Endometrium (tissue), 2 donors: ENCODE measurements at regions not wholly inside any gene's neighbourhood (a gene's known extent, or its start where the extent isn't known, plus 50 kb on each side); places are given as distances from the start of the nearest gene placed in this dataset.
A peak's percentile ranks its signal among the peaks of the same experiment; 100 is the strongest.

Experiments used
- FAIRE-seq: peaks from 2 replicates; lab custom pipeline; 2012; peaks lifted over from hg19 to GRCh38; lab: Jason Lieb, UNC
- donor health status: control.
- donor health status: control.

DNA sequence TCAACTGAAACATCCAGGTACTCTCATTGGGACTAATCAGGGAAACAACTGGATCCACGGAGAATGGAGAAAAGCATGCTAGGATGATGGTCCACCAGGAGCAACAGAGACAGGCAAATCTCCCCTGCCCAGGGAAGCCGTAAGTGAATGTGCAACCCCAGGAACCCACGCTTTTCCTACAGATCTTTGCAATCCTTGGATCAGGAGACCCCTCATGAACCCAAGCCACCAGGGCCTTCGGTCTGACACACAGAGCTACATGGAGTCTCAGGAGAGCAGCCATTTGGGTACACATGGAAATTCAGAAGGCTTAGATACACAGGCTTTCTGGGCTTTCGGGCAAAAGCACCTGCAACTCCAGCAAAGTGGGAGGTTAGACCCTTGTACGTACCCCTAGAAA, 122.1 kb upstream of the PTCHD4 start:
- FAIRE-seq: no peak

DNA sequence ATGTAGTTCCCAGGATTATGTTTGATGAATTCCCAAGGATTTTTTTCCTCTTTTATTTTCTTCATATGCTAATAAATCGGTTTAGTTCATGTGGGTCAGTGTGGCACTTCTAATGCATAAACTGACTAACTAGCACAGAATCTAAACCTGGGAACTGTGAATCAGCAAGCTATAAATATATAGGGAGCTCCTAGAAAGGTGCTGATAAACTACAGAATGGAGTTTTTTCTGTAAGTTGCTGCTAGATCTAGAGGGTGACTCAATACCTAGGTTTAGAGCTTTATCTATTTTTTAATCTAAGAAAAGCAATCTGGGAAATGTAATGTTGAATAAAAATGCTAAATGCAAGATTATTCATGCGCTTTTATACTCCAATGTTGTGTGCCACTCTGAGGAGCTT, 118.8 kb upstream of the PTCHD4 start:
- no peak for FAIRE-seq

DNA sequence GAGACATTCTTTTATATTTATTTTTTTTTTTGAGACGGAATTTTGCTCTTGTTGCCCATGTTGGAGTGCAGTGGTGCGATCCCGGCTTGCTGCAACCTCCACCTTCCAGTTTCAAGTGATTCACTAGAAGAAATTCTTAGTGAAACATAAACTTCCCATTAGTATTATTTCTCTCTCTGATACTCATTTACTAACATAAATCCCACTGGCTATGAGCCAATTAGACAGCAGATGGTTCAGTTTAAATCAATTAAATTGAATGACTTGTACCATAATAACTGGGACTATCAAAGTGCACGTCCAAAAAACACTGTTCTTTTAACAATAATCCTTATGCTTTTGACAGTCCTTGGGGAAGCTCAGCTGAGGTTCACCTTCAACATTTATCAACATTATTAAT, 111.2 kb upstream of the PTCHD4 start:
- peak; percentile 61 for FAIRE-seq

DNA sequence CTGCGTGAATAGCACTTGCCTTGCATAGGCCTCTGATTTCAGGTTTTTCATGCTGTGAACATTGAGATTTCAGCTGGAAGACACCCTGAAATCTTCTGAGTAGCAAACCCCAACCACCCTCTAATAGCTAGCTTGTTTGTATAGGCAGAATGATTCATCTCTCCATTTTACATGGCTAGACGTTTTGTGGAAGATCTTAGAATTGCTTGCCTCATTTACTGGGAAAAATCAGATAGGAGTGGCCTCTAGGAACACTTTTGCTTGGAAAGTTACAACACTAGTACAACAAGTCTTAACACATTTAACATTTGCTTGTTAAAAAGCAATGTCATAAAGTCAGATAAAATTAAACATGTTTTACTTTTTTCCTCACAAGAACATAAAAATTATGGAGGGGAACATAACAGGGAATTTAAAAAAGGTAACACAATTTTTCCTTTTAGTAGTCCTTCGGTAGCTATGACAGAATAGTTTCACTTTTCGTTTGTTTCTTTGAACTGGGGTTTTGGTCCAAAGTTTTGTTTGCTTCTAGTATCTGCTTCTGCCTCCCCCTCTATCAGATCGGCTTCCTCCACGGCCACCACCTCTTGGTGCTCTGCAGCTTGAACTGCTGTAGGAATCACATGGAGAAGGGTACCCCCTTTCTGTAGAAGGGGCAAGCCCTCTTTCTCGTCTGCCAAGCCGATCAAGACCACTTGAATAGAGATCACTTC, 102.2 kb upstream of the PTCHD4 start:
- FAIRE-seq: peak; percentile 80

DNA sequence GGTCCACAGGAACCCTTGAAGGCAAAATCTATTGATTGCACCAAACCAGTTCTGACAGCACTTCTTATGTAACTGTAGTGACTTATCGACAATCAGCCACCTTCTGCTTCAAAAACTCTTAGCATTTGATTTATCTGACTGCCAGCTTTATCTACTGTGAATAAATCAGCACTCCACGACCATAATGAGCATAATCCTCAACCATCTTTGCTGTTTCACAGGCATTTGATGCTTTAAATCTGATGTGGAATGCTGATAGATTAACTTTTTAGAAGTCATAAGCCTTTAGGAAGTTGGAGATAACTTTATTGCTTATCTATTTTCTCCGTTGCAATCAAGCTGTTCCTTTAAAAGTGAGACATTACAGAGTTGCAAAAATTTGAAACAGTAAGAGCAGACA, 101.5 kb upstream of the PTCHD4 start:
- FAIRE-seq: no peak

GRCh38 chr6:48206091-48206490, 95.1 kb upstream of the PTCHD4 start:
- FAIRE-seq: no peak

DNA sequence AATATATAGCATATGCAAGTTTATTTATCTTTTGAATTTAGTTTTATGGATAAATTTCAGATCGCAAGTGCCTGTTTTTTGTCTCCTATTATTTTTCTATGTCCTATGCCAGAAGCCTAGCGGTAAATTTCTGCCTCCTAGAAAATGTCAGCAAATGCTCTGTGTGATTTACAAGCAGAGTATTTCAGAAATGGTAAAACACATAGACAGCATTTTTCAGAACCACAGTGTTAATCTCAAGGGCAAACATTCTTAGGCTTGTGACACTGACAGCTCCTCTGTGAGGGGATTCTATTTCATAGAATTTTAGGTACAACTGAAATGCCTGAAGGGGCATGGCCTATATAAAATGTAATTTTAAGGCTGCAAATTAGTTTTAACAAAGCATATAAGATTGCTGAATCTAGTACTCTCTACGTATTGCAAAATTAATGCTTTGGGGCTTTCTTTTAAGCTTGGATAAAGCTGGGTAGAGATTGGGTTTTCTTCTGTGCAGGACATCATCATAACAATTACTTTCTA, 89.9 kb upstream of the PTCHD4 start:
- FAIRE-seq: no peak

DNA sequence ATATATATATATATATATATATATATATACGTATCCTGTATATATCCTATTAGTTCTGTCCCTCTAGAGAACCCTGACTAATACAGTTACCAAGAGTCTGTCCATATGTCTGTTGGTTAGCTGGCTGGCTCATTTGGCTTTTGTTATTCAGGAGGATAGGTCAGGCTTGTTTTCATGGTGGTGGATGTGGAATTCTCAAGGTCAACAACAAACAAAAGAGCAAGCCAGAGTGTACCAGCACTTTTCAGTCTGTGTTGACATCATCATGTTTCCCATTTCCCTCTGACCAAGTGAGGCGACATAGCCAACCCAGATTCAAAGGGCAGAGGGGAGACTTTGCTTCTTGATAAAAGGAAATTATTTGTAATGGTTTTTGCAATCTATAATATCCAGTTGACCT, 88.5 kb upstream of the PTCHD4 start:
- no peak for FAIRE-seq

- no peak for FAIRE-seq
Observed at GRCh38 chr6:48197941-48198340, 86.9 kb upstream of the PTCHD4 start.

- FAIRE-seq: no peak
Observed at GRCh38 chr6:48194596-48195295, 83.7 kb upstream of the PTCHD4 start.

- no peak for FAIRE-seq
Observed at GRCh38 chr6:48188158-48188557, 77.2 kb upstream of the PTCHD4 start.

DNA sequence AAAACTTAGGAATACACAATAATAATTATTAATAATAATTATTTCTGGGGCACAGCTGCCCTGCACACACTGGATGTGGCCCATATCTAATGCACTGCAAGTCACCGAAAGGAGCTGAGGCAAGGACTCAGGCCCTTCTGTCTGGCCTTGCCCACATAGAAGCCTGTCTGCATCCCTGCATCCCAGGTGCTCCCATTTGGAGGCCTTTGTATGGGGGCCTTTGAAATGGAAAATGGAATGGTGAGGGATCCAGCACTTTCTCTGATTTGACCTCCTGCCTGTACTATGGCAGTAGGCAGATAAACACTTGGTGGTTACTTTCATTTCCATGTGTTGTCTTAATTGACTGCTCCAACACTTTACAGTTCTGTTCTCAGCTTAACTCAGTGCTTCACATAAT, 75.7 kb upstream of the PTCHD4 start:
- FAIRE-seq: no peak

DNA sequence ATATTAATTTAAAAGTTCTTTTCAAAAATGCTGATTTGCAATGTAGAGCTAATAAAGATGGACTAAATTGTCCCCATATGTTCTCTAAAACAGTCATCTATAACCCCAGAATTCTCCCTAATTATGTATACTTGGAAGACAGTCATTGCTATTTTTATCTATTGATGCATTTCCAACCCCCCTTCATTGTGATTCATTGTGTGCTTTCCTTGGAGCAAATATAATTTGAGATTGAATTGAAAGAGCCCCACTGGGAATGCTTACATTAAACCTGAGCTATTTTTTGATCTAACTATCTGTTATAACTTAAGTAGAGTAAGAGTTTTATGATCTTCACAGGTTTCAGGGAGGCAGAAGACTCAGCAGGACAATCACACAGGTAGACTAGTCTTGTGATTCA, 73.7 kb upstream of the PTCHD4 start:
- FAIRE-seq: no peak

DNA sequence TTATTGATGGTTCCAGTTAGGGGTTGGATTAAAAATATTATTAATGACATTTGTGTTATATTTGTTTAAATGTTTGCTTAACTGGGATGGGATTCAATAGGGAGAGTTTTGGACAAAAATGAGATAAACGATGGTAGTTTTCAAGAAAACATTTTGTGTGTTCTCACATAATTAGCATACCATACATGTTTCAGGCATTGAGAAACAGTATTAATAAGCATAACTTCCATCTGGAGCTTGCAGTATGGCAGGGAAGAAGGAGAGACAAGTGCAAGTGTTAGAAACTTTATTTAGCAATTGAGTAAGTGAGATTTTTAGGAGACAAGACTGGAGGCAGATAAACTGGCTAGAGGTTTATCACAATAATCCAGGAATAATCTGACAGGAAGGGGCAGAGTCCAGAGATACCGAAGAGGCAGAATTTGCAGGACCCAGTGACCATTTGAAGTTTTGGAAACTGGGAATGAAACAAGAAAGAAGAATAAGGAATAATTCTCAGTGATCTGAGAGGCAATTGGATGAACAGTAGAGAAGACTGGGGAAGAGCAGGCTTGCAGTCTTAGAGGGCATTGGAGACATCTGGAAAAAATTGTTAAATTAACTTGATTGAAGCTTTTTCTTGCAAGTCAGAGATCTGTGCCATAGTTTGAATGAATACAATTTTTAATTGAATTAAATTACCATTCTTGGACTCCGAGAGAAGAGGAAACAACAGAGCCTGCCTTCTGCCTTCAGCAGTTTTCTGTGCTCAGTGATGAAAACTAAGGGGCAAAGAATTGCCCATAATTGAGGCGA, 73.0 kb upstream of the PTCHD4 start:
- no peak for FAIRE-seq

GRCh38 chr6:48183178-48183577, 72.2 kb upstream of the PTCHD4 start:
- no peak for FAIRE-seq

DNA sequence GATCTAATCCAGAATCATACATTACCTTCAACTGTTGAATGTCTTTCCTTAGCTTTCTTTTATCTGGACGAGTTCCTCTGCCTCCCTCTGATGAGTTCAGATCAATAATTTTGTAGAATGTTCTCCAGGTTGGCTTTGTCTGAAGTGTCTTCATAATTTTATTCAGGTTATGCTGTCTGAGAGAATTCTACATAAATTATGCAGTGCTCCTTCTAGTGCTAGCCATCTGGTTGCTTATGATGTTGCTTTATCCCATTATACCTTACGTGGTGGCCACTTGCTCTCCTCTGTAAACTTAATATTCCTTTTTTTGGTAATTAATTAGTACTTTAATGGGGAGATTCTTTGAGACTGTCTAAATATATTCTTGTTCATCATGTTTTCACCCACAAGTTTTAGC, 67.7 kb upstream of the PTCHD4 start:
- no peak for FAIRE-seq

- no peak for FAIRE-seq
Observed at GRCh38 chr6:48177786-48178185, 66.8 kb upstream of the PTCHD4 start.

GRCh38 chr6:48176645-48177308, 65.8 kb upstream of the PTCHD4 start:
- no peak for FAIRE-seq

DNA sequence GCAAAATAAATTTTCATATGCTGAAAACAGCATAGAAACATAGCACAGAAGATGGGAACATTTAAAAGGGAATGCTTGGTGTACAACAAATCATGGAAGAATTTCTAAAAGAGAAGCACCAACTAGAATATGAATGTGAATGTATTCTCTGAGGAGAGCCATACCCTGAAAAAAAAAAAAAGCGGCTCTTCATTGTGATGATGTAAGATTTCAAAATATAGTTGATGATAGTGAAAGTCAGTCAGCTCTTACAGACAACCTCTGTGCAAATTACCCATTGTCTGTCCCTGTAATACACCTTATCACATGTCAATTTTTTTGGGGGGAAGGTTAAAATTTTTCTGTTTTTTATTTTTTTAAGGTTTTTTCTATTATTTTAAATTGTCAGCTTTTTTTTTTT, 58.6 kb upstream of the PTCHD4 start:
- no peak for FAIRE-seq
